Uterus (tissue), 2 donors: ENCODE measurements at regions not wholly inside any gene's neighbourhood (a gene's known extent, or its start where the extent isn't known, plus 50 kb on each side); places are given as distances from the start of the nearest gene placed in this dataset.

Experiments
- POLR2A ChIP-seq, 2 donors: fragments of 450-650 bp; IDR thresholded peaks; one replicate each; pipeline ENCODE4 v1.6.1; 2016; ENCODE audit warnings: antibody characterized with exemption in 2 of 2, mild to moderate bottlenecking in 1 of 2, moderate library complexity in 1 of 2
- TF ChIP-seq, protein P1 (sequence below), 4 experiments: fragments of 200-600 bp in 2 of 4; fragments of 450-650 bp in 2 of 4; sonication (generic) in 2 of 4; IDR thresholded peaks; one replicate each; pipeline ENCODE4 v1.5.1; 2016 to 2019; ENCODE audit warnings: antibody characterized with exemption in 4 of 4, mild to moderate bottlenecking in 2 of 4, moderate library complexity in 1 of 4

DNA sequence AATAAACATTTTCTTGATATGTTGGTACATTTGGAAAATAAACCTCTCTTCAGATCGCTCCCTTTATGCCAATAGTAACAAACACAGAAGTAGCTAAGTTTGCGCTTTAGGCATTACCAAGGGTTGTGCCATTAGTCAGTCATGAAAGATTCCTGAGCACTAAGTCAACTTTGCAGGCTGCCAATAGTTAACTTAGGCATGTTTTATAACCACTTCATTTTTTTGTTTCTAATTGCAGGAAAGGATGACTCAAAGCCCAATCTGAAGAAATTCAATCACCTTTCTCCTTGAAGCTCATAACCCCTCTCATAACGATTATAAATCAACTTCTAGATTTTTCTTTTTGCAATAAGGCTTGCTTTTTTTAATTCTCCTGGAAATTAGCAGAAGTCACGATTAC is 517.0 kb downstream of the AGTPBP1 start:
- TF ChIP-seq, protein P1, sequence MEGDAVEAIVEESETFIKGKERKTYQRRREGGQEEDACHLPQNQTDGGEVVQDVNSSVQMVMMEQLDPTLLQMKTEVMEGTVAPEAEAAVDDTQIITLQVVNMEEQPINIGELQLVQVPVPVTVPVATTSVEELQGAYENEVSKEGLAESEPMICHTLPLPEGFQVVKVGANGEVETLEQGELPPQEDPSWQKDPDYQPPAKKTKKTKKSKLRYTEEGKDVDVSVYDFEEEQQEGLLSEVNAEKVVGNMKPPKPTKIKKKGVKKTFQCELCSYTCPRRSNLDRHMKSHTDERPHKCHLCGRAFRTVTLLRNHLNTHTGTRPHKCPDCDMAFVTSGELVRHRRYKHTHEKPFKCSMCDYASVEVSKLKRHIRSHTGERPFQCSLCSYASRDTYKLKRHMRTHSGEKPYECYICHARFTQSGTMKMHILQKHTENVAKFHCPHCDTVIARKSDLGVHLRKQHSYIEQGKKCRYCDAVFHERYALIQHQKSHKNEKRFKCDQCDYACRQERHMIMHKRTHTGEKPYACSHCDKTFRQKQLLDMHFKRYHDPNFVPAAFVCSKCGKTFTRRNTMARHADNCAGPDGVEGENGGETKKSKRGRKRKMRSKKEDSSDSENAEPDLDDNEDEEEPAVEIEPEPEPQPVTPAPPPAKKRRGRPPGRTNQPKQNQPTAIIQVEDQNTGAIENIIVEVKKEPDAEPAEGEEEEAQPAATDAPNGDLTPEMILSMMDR (IDR thresholded peaks at IDR 0.05), result no peak
- TF ChIP-seq POLR2A (IDR thresholded peaks at IDR 0.05), result no peak
